ENCODE measurements at regions not wholly inside any gene's neighbourhood (a gene's known extent, or its start where the extent isn't known, plus 50 kb on each side); places are given as distances from the start of the nearest gene placed in this dataset.

DNA sequence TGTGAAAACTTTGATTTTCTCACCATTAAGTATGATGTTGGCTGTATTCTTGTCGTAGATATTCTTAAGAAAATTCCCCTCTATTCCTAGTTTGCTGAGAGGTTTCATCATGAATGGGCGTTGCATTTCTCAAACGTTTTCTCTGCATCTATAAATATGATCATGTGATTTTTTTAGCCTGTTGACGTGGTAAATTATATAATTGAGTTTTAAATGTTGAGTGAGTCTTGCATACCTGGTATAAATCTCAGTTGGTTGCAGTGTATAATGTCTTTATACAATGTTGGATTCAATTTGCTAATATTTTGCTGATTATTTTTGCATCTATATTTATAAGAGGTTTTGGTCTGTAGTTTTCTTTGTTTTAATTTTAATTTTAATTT lies 405.9 kb upstream of the MIS18BP1 start:
- no peaks in the 10 kb centered on the region for H3K9me3 ChIP-seq (ENCODE audit: low read length)
- TF ChIP-seq POLR2AphosphoS5 (IDR thresholded peaks at IDR 0.05), result no peak
- no peak for TF ChIP-seq MXI1 (conservative IDR thresholded peaks at IDR 0.05; ENCODE audit: poor library complexity, severe bottlenecking)
- no peak for TF ChIP-seq EP300 (conservative IDR thresholded peaks at IDR 0.05; ENCODE audit: poor library complexity, severe bottlenecking)
- TF ChIP-seq REST (IDR thresholded peaks at IDR 0.05; ENCODE audit: borderline replicate concordance), result no peak
- no peak for TF ChIP-seq CTCF (IDR thresholded peaks at IDR 0.05; ENCODE audit: poor library complexity, severe bottlenecking)
- TF ChIP-seq EZH2 (IDR thresholded peaks at IDR 0.05; ENCODE audit: borderline replicate concordance, insufficient read depth, low read length, poor library complexity, severe bottlenecking), result no peak
- TF ChIP-seq RAD21 (conservative IDR thresholded peaks at IDR 0.05), result no peak
- TF ChIP-seq SMC3 (conservative IDR thresholded peaks at IDR 0.05; ENCODE audit: poor library complexity), result no peak
- no peak for TF ChIP-seq TAF1 (IDR thresholded peaks at IDR 0.05; ENCODE audit: low read depth)
- no peaks in the 10 kb centered on the region for H4K20me1 ChIP-seq (ENCODE audit: insufficient read depth)
- no peak overlapping the region for H3K9ac ChIP-seq (ENCODE audit: low read length)
- no peaks in the 10 kb centered on the region for H3K9me2 ChIP-seq (ENCODE audit: insufficient read depth, low read length)
- no peak overlapping the region for H3K4me3 ChIP-seq (ENCODE audit: low read length)
- H3K36me3 ChIP-seq (ENCODE audit: insufficient read depth, low read length), result no peaks in the 10 kb centered on the region
- H3K79me2 ChIP-seq (replicated peaks; ENCODE audit: insufficient read depth, low read length), result no peaks in the 10 kb centered on the region
- H3F3A ChIP-seq (ENCODE audit: insufficient read depth, low read length, poor library complexity, severe bottlenecking), result no peaks in the 10 kb centered on the region
- H3K27me3 ChIP-seq (ENCODE audit: insufficient read depth, low read depth, low read length), result no peaks in the 10 kb centered on the region
- no peak overlapping the region for H2AFZ ChIP-seq (ENCODE audit: low read depth, low read length)
- no peak overlapping the region for H3K4me2 ChIP-seq (ENCODE audit: low read length)
- no peak overlapping the region for H3K27ac ChIP-seq (ENCODE audit: low read length)

GRCh38 chr14:45658226-45658916 lies 405.4 kb upstream of the MIS18BP1 start:
- Histone ChIP-seq H3F3A (ENCODE audit: insufficient read depth, low read length, poor library complexity, severe bottlenecking) (no peaks in the 10 kb centered on the region), H3K36me3 (ENCODE audit: insufficient read depth, low read length) (no peaks in the 10 kb centered on the region), H3K4me2 (ENCODE audit: low read length) (no peak overlapping the region), H3K9me3 (ENCODE audit: low read length) (no peaks in the 10 kb centered on the region), H4K20me1 (ENCODE audit: insufficient read depth) (no peaks in the 10 kb centered on the region), H3K27ac (ENCODE audit: low read length) (no peak overlapping the region), H3K27me3 (ENCODE audit: insufficient read depth, low read depth, low read length) (no peaks in the 10 kb centered on the region), H3K79me2 (replicated peaks; ENCODE audit: insufficient read depth, low read length) (no peaks in the 10 kb centered on the region), H3K4me3 (ENCODE audit: low read length) (no peak overlapping the region), H2AFZ (ENCODE audit: low read depth, low read length) (no peak overlapping the region), H3K9me2 (ENCODE audit: insufficient read depth, low read length) (no peaks in the 10 kb centered on the region), H3K9ac (ENCODE audit: low read length) (no peak overlapping the region)
- no peak for TF ChIP-seq SMC3 (conservative IDR thresholded peaks at IDR 0.05; ENCODE audit: poor library complexity)
- no peak for TF ChIP-seq MXI1 (conservative IDR thresholded peaks at IDR 0.05; ENCODE audit: poor library complexity, severe bottlenecking)
- no peak for TF ChIP-seq REST (IDR thresholded peaks at IDR 0.05; ENCODE audit: borderline replicate concordance)
- TF ChIP-seq EZH2 (IDR thresholded peaks at IDR 0.05; ENCODE audit: borderline replicate concordance, insufficient read depth, low read length, poor library complexity, severe bottlenecking), result no peak
- no peak for TF ChIP-seq RAD21 (conservative IDR thresholded peaks at IDR 0.05)

All from neural cell (in vitro differentiated cells).